Lung (tissue), 11 donors: ENCODE measurements at regions not wholly inside any gene's neighbourhood (a gene's known extent, or its start where the extent isn't known, plus 50 kb on each side); places are given as distances from the start of the nearest gene placed in this dataset.

ENCODE experiments used
- ATAC-seq: fragments of 200-7000 bp; cut with Tn5 transposase; one replicate; pipeline ENCODE4 v1.9.1; 2020; ENCODE audit warnings: moderate number of reproducible peaks; ENCODE audit not compliant: insufficient read depth, low FRiP score
- DNase-seq, 3 donors: peaks; one replicate each; pipeline ENCODE4 v3.0.0-alpha.2; 2013 to 2017
- H3K27ac ChIP-seq, 2 donors: one replicate each; pipeline ENCODE4 v1.5.1; 2013; ENCODE audit warnings: mild to moderate bottlenecking in 2 of 2, moderate library complexity in 2 of 2, control low read depth in 1 of 2, inconsistent platforms in 1 of 2, low read depth in 1 of 2, low read length in 1 of 2
- H3K27me3 ChIP-seq, 3 donors: one replicate each; pipeline ENCODE4 v1.5.1; 2013; ENCODE audit warnings: low read length in 2 of 3; ENCODE audit not compliant: control insufficient read depth in 3 of 3, insufficient read depth in 3 of 3
- H3K36me3 ChIP-seq, 4 donors: one replicate each; pipeline ENCODE4 v1.5.1; 2013; ENCODE audit warnings: low read length in 4 of 4, mild to moderate bottlenecking in 1 of 4, moderate library complexity in 1 of 4; ENCODE audit not compliant: control insufficient read depth in 4 of 4, insufficient read depth in 4 of 4
- H3K4me1 ChIP-seq, 5 donors: one replicate each; pipeline ENCODE4 v1.5.1; 2013; ENCODE audit warnings: low read length in 5 of 5, mild to moderate bottlenecking in 2 of 5, moderate library complexity in 1 of 5; ENCODE audit not compliant: control insufficient read depth in 5 of 5, insufficient read depth in 5 of 5
- H3K4me3 ChIP-seq: one replicate; pipeline ENCODE4 v1.5.1; 2013; ENCODE audit warnings: mild to moderate bottlenecking, control low read depth, moderate library complexity
- H3K9ac ChIP-seq, 2 donors: one replicate each; pipeline ENCODE4 v1.5.1; 2013; ENCODE audit warnings: low read length in 2 of 2, control low read depth in 1 of 2; ENCODE audit not compliant: insufficient read depth in 1 of 2
- H3K9me3 ChIP-seq, 4 donors: one replicate each; pipeline ENCODE4 v1.5.1; 2013; ENCODE audit warnings: low read length in 3 of 4, mild to moderate bottlenecking in 1 of 4, moderate library complexity in 1 of 4; ENCODE audit not compliant: control insufficient read depth in 4 of 4, insufficient read depth in 3 of 4
- WGBS, 2 donors: extraction: QIAGEN DNeasy Blood & Tissue Kit; methylation state at CpG; one replicate each; pipeline ENCODE4 v1.1.7; 2013; 5-methylcytosine and 5-hydroxymethylcytosine counted together
- TF ChIP-seq, protein P1 (sequence below): IDR thresholded peaks from 2 replicates; pipeline ENCODE4 v1.5.1; 2012; ENCODE audit warnings: mild to moderate bottlenecking; ENCODE audit errors: control extremely low read depth, extremely low read depth
- donor health status: control.
- donor health status: control.
- donor health status: Bipolar disorder and iron deficiency.
- donor health status: healthy.
- donor health status: DM: yes; HTN: yes; CAD: no.

DNA sequence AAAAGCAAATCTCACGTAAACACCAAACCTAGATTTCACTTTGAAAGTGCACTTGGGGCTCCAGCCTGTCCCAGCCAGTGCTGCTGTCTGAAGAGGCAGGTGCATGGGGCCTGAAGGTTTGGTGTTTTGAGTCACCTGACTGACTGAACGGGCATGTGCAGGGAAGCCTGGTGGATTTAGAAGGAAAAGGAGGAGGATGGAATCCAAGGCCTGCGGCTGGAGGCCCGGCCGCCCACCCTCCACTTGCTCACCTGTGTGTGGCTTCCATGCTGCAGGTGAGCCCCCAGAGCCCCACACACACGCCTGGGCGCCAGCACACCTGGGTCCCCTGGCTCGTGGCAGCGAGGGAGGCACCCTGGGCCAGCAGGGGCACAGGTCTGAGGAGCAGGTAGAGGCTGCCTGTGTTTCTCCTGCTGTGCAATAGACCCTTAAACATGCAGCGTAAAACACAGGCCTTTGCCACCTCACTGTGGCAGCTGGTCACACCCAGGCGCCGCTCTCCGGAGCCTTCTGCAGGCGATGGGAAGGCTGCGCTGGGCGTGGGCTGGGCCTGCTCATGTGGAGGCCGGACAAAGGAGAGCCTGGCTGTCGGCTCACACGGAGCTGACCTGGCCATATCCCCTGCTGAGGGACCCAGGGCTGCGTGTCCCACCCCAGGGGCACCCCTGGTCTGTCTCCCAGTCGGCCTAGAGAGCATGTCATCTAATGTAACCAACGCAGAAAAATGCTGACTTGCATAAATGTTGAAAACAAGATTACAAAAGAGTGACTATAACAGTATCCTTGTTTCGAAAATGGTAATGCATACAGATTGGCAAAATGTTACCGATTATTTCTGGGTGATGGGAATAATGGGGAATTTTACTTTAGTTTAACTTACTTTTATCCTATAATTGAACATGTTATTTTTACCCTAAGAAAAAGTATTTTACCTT, 71.3 kb downstream of the TMEM18 start:
- no peak overlapping the region for H3K9ac ChIP-seq
- TF ChIP-seq, protein P1, sequence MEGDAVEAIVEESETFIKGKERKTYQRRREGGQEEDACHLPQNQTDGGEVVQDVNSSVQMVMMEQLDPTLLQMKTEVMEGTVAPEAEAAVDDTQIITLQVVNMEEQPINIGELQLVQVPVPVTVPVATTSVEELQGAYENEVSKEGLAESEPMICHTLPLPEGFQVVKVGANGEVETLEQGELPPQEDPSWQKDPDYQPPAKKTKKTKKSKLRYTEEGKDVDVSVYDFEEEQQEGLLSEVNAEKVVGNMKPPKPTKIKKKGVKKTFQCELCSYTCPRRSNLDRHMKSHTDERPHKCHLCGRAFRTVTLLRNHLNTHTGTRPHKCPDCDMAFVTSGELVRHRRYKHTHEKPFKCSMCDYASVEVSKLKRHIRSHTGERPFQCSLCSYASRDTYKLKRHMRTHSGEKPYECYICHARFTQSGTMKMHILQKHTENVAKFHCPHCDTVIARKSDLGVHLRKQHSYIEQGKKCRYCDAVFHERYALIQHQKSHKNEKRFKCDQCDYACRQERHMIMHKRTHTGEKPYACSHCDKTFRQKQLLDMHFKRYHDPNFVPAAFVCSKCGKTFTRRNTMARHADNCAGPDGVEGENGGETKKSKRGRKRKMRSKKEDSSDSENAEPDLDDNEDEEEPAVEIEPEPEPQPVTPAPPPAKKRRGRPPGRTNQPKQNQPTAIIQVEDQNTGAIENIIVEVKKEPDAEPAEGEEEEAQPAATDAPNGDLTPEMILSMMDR, result no peak
- DNase-seq, result no peak

DNA sequence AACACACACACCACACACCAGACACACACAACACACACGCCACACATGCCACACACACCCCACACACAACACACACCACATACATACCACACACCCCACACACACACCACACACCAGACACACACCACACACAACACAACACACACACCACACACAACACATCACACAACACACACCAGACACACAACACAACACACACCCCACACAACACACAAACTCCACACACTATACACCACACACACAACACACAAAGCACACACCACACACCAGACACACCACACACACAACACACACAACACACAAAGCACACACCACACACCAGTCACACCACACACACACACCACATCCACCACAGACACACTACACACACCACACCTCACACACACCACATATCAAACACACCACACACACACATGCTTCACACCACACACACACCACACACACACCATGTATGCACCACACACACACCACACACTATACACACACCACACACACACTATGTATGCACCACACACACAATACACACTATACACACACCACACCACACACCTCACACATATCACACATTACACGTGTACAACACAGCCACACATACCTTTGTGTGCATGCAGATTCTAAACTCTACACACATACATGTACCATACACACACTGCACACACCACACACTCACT, 72.2 kb downstream of the TMEM18 start:
- TF ChIP-seq, protein P1, result no peak
- WGBS, 2 donors, result 88 to 90% methylated on average over 2 of the region's 2 CpGs
- H3K4me1 ChIP-seq, result no peaks in the 10 kb centered on the region
- peaks cover 0 to 2% (median 0%) of the 10 kb centered on the region in 4 donors for H3K9me3 ChIP-seq
- no peak for DNase-seq
- no peak overlapping the region for H3K4me3 ChIP-seq
- no peaks in the 10 kb centered on the region for H3K27me3 ChIP-seq
- no peak for ATAC-seq
- no peak overlapping the region for H3K27ac ChIP-seq
- no peak overlapping the region for H3K9ac ChIP-seq
- no peaks in the 10 kb centered on the region for H3K36me3 ChIP-seq

More for the DNA sequence above, 71.3 kb downstream of the TMEM18 start:
- H3K4me3 ChIP-seq, result no peak overlapping the region
- H3K27ac ChIP-seq, result no peak overlapping the region
- 87 to 91% methylated on average over 24 of the region's 24 CpGs for WGBS, 2 donors
- no peak for ATAC-seq
- no peaks in the 10 kb centered on the region for H3K27me3 ChIP-seq
- H3K36me3 ChIP-seq, result no peaks in the 10 kb centered on the region
- no peaks in the 10 kb centered on the region for H3K4me1 ChIP-seq
- H3K9me3 ChIP-seq, result no peaks in the 10 kb centered on the region

DNA sequence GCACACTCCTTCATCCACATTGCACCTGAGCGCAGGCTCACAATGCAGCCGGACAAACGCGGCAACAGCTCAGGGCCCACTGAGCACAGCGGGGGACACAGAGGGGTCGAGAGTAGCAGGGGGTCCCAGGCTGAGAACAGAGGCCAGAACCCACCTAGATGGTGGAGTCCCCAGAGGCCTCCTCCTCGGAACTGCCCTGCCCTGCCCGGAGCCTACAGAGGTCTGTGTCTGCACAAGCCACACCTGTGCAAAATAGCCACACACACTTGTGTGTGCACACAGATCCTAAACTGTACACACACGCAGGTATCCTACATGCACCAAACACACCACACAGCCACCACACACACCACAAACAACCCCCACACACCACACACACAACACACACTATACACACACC, 72.8 kb downstream of the TMEM18 start:
- ATAC-seq (no peak), DNase-seq (no peak)
- Histone ChIP-seq H3K27me3 (no peaks in the 10 kb centered on the region), H3K4me1 (no peaks in the 10 kb centered on the region), H3K27ac (no peak overlapping the region), H3K36me3 (no peaks in the 10 kb centered on the region), H3K9ac (no peak overlapping the region), H3K9me3 (peaks cover 0 to 2% (median 0%) of the 10 kb centered on the region in 4 donors), H3K4me3 (no peak overlapping the region)
- TF ChIP-seq, protein P1, result no peak
- 89 to 90% methylated on average over 9 of the region's 9 CpGs for WGBS, 2 donors
